ENCODE measurements at regions not wholly inside any gene's neighbourhood (a gene's known extent, or its start where the extent isn't known, plus 50 kb on each side); places are given as distances from the start of the nearest gene placed in this dataset.

GRCh38 chr10:45202242-45202641, 113.2 kb downstream of the OR13A1 start:
- TF ChIP-seq ELK1 (IDR thresholded peaks at IDR 0.05; ENCODE audit: low read depth, low read length) (no peak), CTCF (IDR thresholded peaks at IDR 0.05) (no peak), JUNB (IDR thresholded peaks at IDR 0.05) (no peak), RFX5 (IDR thresholded peaks at IDR 0.05) (no peak), EP300 (IDR thresholded peaks at IDR 0.05) (no peak), POLR2A (IDR thresholded peaks at IDR 0.05; ENCODE audit: low read length) (no peak), SMC3 (IDR thresholded peaks at IDR 0.05) (no peak), KDM1A (IDR thresholded peaks at IDR 0.05; ENCODE audit: low read depth) (no peak), MAX (IDR thresholded peaks at IDR 0.05) (no peak), HOXA7 (CRISPR knock-in tag; IDR thresholded peaks at IDR 0.05) (no peak), EHMT2 (IDR thresholded peaks at IDR 0.05; ENCODE audit: low read depth) (no peak), SREBF2 (IDR thresholded peaks at IDR 0.05) (no peak)

Data from A549 (cell line).